ENCODE measurements at regions not wholly inside any gene's neighbourhood (a gene's known extent, or its start where the extent isn't known, plus 50 kb on each side); places are given as distances from the start of the nearest gene placed in this dataset.

DNA sequence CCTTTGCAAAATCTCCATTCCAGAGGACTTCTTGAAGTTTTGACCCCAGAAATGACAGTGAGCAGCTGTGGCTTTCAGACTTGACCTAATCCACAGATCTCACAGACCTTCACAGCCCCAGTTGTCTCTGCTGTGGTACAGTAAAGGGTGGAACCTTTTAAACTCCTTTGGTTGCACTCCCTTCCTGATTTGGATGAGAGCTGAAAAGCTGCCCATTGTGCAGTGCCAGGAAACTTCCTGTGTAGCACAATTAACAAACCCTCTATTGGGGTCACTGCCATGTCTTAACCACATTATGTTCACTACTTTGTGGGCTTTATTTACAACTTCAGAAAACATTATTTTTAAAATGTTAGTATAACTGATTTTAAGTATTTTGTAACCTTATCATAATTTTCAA is 56.7 kb upstream of the PCSK5 start:
- H3K4me3 ChIP-seq (ENCODE audit: low read length, poor library complexity, severe bottlenecking), result no peak overlapping the region
- no peaks in the 10 kb centered on the region for H4K20me1 ChIP-seq (ENCODE audit: insufficient read depth, low read length, poor library complexity, severe bottlenecking)
- H3K36me3 ChIP-seq (ENCODE audit: insufficient read depth, low read length), result no peaks in the 10 kb centered on the region
- H2AFZ ChIP-seq (ENCODE audit: low read length), result peak overlapping the region; percentile 50; the same call in 1 of the 2 replicates
- H3K9me2 ChIP-seq (replicated peaks; ENCODE audit: low read depth, low read length), result no peaks in the 10 kb centered on the region
- H3K9ac ChIP-seq (ENCODE audit: low read depth, low read length, poor library complexity, severe bottlenecking), result no peak overlapping the region
- H3K79me2 ChIP-seq (ENCODE audit: insufficient read depth, low read length), result no peaks in the 10 kb centered on the region
- H3K4me2 ChIP-seq (ENCODE audit: low read depth, low read length, poor library complexity, severe bottlenecking), result no peak overlapping the region
- H3K27me3 ChIP-seq (ENCODE audit: insufficient read depth, low read length, poor library complexity, severe bottlenecking), result no peaks in the 10 kb centered on the region
- H3K9me3 ChIP-seq (ENCODE audit: insufficient read depth, low read depth, low read length), result no peaks in the 10 kb centered on the region
- no peaks in the 10 kb centered on the region for H3F3A ChIP-seq (ENCODE audit: low read depth)
- no peak for TF ChIP-seq EZH2phosphoT487 (IDR thresholded peaks at IDR 0.05; ENCODE audit: borderline replicate concordance)
- TF ChIP-seq, protein P1, sequence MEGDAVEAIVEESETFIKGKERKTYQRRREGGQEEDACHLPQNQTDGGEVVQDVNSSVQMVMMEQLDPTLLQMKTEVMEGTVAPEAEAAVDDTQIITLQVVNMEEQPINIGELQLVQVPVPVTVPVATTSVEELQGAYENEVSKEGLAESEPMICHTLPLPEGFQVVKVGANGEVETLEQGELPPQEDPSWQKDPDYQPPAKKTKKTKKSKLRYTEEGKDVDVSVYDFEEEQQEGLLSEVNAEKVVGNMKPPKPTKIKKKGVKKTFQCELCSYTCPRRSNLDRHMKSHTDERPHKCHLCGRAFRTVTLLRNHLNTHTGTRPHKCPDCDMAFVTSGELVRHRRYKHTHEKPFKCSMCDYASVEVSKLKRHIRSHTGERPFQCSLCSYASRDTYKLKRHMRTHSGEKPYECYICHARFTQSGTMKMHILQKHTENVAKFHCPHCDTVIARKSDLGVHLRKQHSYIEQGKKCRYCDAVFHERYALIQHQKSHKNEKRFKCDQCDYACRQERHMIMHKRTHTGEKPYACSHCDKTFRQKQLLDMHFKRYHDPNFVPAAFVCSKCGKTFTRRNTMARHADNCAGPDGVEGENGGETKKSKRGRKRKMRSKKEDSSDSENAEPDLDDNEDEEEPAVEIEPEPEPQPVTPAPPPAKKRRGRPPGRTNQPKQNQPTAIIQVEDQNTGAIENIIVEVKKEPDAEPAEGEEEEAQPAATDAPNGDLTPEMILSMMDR (conservative IDR thresholded peaks at IDR 0.05; ENCODE audit: low read length), result no peak
- H3K4me1 ChIP-seq (ENCODE audit: insufficient read depth, low read length, poor library complexity, severe bottlenecking), result no peaks in the 10 kb centered on the region

DNA sequence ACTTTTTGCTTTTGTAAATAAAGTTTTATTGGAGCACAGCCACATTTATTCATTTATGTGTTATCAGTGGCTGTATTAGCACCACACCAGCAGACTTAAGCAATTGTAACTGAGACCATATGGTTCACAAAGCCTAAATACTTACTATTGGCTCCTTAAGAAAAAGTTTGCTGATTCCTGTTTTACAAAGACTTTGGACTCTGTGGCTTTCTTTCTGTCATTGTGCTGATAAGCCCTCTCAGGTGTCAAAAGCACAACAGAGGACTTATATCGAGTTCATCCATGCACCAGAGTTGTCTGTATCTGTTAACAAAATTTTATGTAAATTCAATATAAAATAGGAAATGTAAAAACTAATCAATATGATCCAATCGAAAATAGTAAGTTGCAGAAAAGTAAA is 55.6 kb upstream of the PCSK5 start:
- no peak overlapping the region for H3K4me2 ChIP-seq (ENCODE audit: low read depth, low read length, poor library complexity, severe bottlenecking)
- H2AFZ ChIP-seq (ENCODE audit: low read length), result no peak overlapping the region
- H3K79me2 ChIP-seq (ENCODE audit: insufficient read depth, low read length), result no peaks in the 10 kb centered on the region

More for the DNA sequence above, 55.6 kb upstream of the PCSK5 start:
- Histone ChIP-seq H3K36me3 (ENCODE audit: insufficient read depth, low read length) (no peaks in the 10 kb centered on the region), H3F3A (ENCODE audit: low read depth) (no peaks in the 10 kb centered on the region), H4K20me1 (ENCODE audit: insufficient read depth, low read length, poor library complexity, severe bottlenecking) (no peaks in the 10 kb centered on the region), H3K9me2 (replicated peaks; ENCODE audit: low read depth, low read length) (no peaks in the 10 kb centered on the region), H3K9me3 (ENCODE audit: insufficient read depth, low read depth, low read length) (no peaks in the 10 kb centered on the region), H3K27me3 (ENCODE audit: insufficient read depth, low read length, poor library complexity, severe bottlenecking) (no peaks in the 10 kb centered on the region), H3K4me3 (ENCODE audit: low read length, poor library complexity, severe bottlenecking) (no peak overlapping the region), H3K9ac (ENCODE audit: low read depth, low read length, poor library complexity, severe bottlenecking) (no peak overlapping the region), H3K4me1 (ENCODE audit: insufficient read depth, low read length, poor library complexity, severe bottlenecking) (no peaks in the 10 kb centered on the region)
- TF ChIP-seq EZH2phosphoT487 (IDR thresholded peaks at IDR 0.05; ENCODE audit: borderline replicate concordance), result no peak
- TF ChIP-seq, protein P1 (conservative IDR thresholded peaks at IDR 0.05; ENCODE audit: low read length), result no peak

Data from Loucy (cell line).